ENCODE measurements at regions not wholly inside any gene's neighbourhood (a gene's known extent, or its start where the extent isn't known, plus 50 kb on each side); places are given as distances from the start of the nearest gene placed in this dataset.

- DNase-seq (ENCODE audit: low read depth, low spot score): no peak
These were observed 102.9 kb downstream of the CTTN start for GRCh38 chr11:70501051-70501901.

DNA sequence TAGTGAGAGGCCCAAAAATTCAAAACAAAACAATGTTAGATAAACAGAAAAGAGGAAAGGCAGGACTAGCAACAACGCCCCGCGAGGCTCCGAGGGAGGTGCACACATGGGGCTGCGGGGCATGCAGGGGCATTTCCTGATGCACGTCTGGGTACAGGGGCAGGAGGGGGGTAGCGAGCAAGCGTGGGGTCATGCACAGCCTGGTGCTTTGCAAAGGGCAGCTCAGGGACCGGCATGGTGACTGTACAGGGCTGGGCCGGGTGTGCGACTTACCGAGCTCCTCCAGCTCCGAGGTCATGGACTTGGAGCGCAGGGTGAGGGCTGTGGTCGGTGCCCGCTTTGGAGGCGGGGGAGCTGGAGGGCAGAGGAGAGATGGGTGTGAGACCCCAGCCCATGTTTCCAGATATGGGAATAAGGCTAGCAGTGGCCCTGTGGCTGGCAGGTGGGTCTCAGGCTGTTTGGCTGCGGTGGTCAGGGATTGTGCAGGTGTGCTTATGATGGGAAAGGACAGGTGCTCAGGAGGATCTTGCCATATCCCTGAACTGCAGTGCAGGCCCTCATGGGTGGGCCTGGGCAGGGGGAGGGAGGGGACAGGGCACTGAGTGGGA, 103.7 kb downstream of the CTTN start:
- no peak for DNase-seq (ENCODE audit: low read depth, low spot score)

DNA sequence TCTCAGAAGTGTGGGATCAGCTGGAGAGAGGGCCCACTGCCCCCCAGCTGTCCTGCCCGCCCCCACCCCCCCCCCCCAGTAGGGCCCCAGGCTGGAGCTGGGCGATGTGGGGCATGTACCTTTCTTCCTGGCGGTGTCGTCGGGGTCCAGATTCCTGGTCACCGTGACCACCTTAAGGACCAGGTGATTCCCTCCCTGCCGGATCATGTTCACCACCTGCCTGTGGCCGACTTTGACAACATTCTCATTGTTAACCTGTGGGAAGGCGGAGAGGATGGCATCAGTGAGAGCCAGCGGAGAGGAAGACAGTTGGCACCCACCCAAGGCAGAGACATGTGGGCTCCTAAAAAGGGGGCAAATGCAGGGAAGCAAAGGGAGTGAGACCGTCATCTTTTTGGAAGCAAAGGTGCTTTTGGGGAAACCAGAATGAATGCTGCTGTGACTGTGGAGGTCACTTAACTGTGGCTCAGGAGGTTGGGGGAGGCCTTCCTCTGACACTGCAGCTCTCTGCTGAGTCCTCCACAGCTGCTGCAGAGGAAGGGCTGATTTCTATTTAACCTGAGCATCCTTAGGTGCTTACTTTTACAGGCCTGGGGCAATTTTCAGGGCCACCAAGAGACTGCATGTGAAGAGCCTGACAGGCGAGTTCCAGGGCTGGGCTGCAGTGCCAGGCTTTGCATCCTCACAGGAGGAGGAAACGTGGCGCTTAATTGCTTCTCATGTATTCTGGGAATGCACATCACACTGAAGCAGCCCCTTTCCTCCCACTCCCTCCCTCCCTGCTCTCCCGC, 104.5 kb downstream of the CTTN start:
- no peak for DNase-seq (ENCODE audit: low read depth, low spot score)

- no peak for DNase-seq (ENCODE audit: low read depth, low spot score)
These were observed 105.3 kb downstream of the CTTN start for GRCh38 chr11:70503468-70504221.

DNA sequence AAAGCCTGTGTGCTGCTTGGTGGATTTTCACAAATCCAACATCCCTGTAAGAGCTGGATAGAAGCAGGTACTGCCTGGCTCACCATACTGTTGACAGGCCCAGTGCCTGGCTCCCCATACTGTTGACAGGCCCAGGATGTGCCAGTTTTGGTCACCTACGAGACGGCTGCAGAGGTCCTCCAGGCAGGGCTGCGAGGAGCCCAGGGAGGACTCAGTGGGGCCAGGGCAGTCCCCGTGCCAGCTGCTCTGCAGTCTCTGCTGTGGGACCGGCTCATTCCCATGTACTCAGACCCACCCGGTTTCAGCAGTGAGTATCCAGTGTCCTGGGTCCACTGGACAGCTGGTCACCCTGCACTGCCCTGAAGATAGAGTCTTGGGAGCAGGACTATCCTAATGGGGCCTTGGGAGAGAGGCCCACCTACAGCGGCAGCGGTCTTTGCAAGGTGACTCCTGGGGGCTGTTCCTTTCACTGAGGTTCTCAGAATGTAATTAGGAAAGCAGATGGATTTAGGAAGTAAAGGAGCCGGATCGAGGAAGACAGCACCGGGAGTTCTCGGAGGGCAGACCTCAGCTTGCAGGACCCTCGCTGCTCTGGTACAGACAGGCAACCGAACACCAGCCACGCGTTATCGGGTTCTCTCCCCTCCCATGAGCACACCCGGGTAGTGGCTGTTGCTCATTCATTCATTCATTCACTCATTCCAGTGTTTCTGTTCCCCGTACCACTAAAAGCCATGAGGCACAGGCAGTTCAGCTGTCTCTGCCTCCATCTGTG, 106.1 kb downstream of the CTTN start:
- no peak for DNase-seq (ENCODE audit: low read depth, low spot score)

- DNase-seq (ENCODE audit: low read depth, low spot score): no peak
These were observed 107.0 kb downstream of the CTTN start for GRCh38 chr11:70505331-70505731.

GRCh38 chr11:70505761-70506657, 107.7 kb downstream of the CTTN start:
- no peak for DNase-seq (ENCODE audit: low read depth, low spot score)

DNA sequence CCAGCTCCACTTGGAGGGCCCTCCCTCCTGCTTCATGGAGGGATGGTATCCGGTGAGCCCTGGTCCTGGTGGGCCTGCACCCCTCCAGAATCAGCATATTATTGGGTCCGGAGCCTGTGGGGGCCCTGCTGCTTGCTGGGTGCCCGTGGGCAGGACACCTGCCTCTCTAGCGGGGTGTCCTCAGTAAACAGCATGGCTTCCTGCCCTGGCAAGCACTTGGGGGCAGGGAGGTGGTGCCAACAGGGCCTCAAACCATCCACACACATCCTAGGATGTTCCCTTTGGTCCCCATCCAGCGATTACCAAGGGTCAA, 108.3 kb downstream of the CTTN start:
- DNase-seq (ENCODE audit: low read depth, low spot score): no peak

GRCh38 chr11:70506986-70507385, 108.7 kb downstream of the CTTN start:
- DNase-seq (ENCODE audit: low read depth, low spot score): no peak

DNA sequence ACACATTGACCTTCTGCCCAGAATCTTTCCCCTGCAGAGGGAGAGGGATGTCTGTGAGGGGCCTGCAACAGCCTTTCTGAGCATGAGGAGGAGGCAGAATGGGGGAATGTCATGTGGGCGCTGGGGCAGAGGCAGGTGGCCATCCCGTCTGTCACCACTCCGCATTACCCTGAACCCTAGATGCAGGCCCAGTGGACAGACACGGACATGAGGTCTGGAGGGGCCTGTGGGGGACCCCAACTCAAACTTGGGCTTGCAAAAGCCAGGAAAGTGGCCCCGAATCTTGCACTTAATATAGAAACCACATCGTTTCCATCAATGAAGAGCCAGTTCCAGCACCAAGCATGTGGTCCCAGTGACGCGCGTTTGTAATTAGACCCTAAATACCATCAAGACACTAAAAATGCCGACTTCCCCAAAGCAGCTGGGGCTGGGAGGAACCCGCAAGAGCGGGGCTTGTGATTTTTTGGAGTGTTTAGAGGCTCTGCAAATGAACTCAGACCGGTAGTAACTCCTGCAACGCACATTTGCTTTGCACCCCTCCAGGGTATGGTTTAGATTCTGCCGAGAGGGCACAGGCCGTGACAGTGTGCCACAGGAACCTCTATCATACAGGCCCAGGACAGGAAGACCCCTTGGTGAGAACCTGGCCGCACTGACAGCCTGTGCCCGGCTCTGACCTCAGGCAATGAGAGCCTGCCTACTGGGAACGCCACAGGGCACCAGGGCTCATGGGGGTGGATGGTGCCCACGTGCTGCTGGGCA, 109.3 kb downstream of the CTTN start:
- no peak for DNase-seq (ENCODE audit: low read depth, low spot score)

GRCh38 chr11:70508231-70508480, 109.8 kb downstream of the CTTN start:
- DNase-seq (ENCODE audit: low read depth, low spot score): no peak

DNA sequence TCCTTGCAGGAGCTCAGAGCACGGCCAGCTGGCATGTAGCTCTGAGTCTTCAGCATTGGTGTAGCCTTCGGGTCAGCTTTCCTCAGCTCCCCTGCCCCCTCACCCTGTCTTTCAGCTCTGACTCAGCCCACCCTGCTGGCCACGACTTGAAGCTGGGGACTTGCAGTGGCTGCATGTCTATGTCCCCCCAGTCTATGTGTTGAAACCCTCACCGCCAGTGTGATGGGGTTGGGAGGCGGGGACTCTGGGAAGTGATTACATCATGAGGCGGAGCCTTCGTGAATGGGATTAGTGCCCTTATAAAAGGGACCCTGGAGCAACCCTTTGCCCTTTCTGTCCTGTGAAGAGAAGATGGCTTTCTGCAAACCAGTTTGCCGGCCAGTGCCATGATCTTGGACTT, 111.1 kb downstream of the CTTN start:
- DNase-seq (ENCODE audit: low read depth, low spot score): no peak

DNA sequence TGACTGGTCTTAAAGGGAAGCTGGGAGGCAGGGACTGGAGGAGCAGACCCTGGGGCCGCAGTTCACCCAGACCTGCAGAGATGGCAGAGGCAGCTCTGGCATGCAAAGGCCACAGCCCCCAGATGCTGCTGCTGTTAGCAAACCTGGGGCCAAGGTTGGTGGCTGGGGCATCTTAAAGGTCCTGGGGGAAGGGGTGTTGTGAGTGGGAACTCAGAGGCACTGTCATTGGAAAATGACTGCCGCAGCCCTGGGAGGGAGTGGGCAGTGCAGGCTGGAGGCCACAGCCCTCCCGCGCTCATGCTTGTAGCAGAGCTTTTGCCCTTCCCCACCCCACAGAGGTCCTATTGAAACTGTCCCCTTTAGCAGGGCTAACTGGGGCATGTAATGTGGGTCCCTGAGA, 111.8 kb downstream of the CTTN start:
- DNase-seq (ENCODE audit: low read depth, low spot score): no peak

DNA sequence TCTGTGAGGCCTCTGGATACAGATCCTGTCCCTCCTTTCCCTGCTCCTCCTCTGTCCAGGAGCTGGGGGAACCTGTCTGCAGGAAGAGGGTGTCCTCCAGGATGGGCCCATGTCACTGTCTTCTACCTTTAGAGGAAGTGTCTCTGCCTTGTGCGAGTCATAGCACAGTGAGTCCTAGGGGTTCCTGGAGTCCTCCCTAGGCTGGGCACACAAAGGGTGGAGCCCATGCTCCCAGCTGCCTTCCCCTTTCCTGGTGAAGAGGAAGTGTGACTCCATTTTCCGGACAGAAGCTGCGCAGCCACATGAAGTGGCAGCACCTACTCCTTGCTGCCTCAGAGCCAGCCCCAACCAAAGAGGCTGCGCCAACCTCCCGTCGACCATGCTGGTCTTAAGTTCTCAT, 112.2 kb downstream of the CTTN start:
- no peak for DNase-seq (ENCODE audit: low read depth, low spot score)

GRCh38 chr11:70511345-70511744, 113.0 kb downstream of the CTTN start:
- DNase-seq (ENCODE audit: low read depth, low spot score): no peak

DNA sequence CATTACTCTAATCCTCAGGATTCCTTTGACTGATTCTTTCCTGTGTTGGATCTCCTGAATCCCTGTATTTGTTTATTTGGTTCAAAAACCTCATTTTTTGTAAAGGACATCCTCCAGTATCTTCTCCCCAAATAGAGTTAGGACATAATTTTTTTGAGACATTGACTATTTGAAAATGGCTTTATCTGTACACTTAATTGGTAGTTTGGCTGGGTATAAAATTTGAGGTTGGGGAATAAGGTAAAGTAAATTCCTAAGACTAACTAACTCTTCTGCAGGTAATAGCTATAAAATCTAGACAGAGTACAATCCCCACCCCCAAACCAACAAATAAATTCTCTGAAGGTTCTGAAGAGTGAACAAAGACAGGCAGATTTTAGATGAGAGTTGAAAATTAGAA, 114.4 kb downstream of the CTTN start:
- DNase-seq (ENCODE audit: low read depth, low spot score): no peak

- DNase-seq (ENCODE audit: low read depth, low spot score): no peak
These were observed 118.9 kb downstream of the CTTN start for GRCh38 chr11:70517203-70517602.

DNA sequence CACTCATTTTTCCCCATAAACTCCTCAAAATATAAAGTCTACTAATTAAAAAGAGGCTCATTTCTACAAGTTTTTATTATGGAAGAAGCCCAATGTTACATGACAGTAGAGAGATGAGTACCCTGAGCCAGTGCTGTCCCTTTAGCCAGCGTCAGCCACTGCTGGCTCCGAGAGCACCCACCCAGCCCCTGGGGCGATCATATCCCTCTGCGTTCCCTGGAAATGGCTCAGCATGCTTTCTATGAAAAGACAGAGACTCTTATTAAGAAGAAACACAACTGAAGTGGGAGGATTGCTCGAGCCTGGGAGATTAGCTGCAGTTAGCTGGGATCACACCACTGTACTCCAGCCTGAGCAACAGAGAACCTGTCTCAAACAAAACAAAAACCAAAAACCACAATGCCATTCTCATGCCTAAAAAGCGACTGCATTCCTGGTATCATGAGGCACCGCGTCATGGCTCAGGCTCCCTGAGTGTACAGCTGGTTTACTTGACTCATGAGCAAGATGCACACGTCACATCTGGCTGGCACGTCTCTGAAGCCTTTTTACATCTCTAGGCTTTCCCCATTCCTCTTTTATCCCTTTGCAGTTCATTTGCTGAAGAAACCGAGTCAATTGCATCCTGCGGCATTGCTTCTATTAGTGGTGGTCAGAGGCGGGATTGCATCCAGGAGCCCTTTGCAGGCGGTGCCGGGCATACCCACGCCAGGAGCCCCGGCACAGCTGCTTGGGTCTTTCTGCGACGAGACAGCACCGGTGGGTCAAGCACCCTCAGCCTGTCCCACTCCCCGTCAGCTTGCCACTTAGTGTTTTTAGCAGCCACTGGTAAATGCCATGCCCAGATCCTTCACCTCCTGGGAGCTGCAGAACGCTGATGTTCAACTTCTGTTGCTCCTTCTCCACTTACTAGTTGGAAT, 119.9 kb downstream of the CTTN start:
- no peak for DNase-seq (ENCODE audit: low read depth, low spot score)

- DNase-seq (ENCODE audit: low read depth, low spot score): no peak
These were observed 120.8 kb downstream of the CTTN start for GRCh38 chr11:70519117-70519516.
